Large intestine (tissue), 3 donors: ENCODE measurements at regions not wholly inside any gene's neighbourhood (a gene's known extent, or its start where the extent isn't known, plus 50 kb on each side); places are given as distances from the start of the nearest gene placed in this dataset.
A peak's percentile ranks its signal among the peaks of the same experiment; 100 is the strongest.

ENCODE experiments used
- DNase-seq, 2 donors: peaks; one replicate each; pipeline versions ENCODE4 v3.0.0 to v3.0.0-alpha.2; 2013
- H3K27ac ChIP-seq: one replicate; pipeline ENCODE4 v1.5.1; 2013; ENCODE audit warnings: low read length
- H3K27me3 ChIP-seq: 2 replicates; pipeline ENCODE4 v1.6.1; 2013; ENCODE audit warnings: low read length; ENCODE audit not compliant: control insufficient read depth, insufficient read depth
- H3K36me3 ChIP-seq: 2 replicates; pipeline ENCODE4 v1.6.1; 2013; ENCODE audit warnings: low read length; ENCODE audit not compliant: control insufficient read depth, insufficient read depth
- H3K4me1 ChIP-seq: one replicate; pipeline ENCODE4 v1.6.1; 2013; ENCODE audit warnings: low read length; ENCODE audit not compliant: control insufficient read depth, insufficient read depth
- H3K4me3 ChIP-seq: one replicate; pipeline ENCODE4 v1.5.1; 2013; ENCODE audit warnings: low read length
- H3K9me3 ChIP-seq: one replicate; pipeline ENCODE4 v1.6.1; 2013; ENCODE audit warnings: mild to moderate bottlenecking, low read depth, low read length, moderate library complexity; ENCODE audit not compliant: control insufficient read depth
- WGBS: methylation state at CpG from one replicate; pipeline ENCODE4 v1.1.5; 2013; ENCODE audit warnings: low lambda C conversion rate; ENCODE audit not compliant: insufficient coverage; 5-methylcytosine and 5-hydroxymethylcytosine counted together

DNA sequence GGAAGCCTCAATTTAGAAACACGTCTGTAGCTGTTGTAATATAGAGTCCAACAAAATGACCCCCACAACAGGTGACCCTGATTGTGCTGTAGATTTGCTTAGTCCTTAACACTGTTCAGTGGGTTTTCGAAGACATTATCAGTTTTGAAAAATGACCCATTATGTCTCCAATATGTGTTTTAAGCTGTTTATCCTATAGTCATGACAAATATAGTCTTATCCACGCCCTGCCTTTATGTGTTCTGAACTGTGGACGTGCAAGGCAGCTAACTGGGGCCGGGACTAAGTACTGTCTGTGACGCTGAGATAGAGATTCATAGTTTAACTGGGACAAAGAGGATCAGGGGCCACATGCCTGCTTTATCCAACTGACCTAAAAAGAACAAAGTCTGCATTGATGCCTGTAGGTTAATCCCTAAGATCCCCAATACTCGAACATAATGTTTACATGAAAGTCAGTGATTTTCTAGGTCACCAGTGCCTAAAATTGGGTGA is 192.4 kb downstream of the CD83 start:
- Histone ChIP-seq H3K4me1 (peaks cover 42% of the 10 kb centered on the region), H3K4me3 (no peak overlapping the region), H3K27me3 (no peaks in the 10 kb centered on the region), H3K9me3 (no peaks in the 10 kb centered on the region), H3K36me3 (no peaks in the 10 kb centered on the region), H3K27ac (peak overlapping the region; percentile 77)
- WGBS, result no CpG with 5 or more reads among the region's 7 CpGs
- DNase-seq, result peak; percentile 53 to 84

DNA sequence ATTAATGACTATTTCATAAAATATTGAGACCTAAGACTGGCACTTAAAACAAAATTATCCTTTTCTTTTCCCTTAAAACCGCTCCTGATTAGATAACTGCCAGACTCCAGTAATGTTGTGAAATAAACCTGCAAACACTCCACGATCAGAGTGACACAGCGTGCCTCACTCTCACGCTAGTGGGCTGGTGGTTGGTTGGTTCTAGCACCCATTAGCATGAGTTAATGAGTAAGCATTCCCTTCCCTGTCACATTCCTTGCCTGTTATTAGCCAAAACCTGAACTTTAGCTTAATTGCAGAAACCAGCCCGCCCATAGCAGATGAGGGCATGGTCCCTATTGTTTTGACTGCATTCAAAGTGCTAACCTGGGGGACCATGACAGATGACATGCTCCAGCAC is 193.4 kb downstream of the CD83 start:
- no peak overlapping the region for H3K4me3 ChIP-seq
- H3K27me3 ChIP-seq, result no peaks in the 10 kb centered on the region
- H3K36me3 ChIP-seq, result no peaks in the 10 kb centered on the region
- peaks cover 32% of the 10 kb centered on the region for H3K4me1 ChIP-seq
- peak; percentile 71 to 88 for DNase-seq
- H3K27ac ChIP-seq, result peak overlapping the region; percentile 77
- no CpG with 5 or more reads among the region's 5 CpGs for whole genome bisulfite sequencing
- H3K9me3 ChIP-seq, result no peaks in the 10 kb centered on the region

DNA sequence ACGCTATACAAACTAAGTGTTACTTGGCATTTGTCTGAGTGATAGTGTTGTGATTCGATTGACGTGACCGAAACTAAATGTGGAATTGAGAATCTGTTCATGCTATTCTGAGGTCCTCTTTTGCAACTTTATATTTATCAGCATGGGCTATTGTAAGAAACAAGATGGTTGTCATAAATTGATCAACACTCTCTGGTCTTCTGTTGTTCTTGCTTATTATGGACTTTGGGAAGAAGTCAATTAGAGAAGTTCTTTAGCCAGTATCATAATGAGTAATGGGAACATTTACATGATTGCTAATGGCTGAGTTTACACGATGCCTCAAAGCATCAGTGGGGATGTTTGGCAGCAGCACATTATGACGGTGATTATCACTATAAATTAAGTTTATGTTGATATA is 195.0 kb downstream of the CD83 start:
- Histone ChIP-seq H3K27me3 (no peaks in the 10 kb centered on the region), H3K36me3 (no peaks in the 10 kb centered on the region), H3K9me3 (no peaks in the 10 kb centered on the region), H3K4me3 (no peak overlapping the region), H3K4me1 (peaks cover 31% of the 10 kb centered on the region), H3K27ac (no peak overlapping the region)
- WGBS, result 71% methylated on average over 1 of the region's 6 CpGs
- DNase-seq, result no peak

DNA sequence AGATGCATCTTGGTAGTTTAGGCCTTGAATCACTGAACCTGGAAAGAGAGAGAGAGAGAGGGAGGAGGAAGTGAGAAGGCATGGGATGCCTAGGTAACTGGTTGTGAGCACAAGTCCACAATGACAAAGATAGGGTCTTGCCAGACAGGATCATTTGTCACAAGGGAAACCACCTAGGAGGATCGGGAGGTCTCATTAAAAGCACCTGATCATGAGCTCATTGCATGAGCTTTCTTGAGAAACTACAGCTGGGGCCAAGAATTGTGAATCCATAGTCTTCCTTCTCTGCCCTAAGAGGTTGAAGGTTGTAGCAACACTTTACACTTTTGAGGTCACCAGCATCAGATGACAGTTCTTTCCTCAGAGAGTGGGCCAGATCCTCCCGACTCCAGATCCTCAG is 195.7 kb downstream of the CD83 start:
- no peak overlapping the region for H3K27ac ChIP-seq
- H3K27me3 ChIP-seq, result no peaks in the 10 kb centered on the region
- H3K4me1 ChIP-seq, result peaks cover 31% of the 10 kb centered on the region
- peak in 1 of 2 donors; percentile 36 for DNase-seq
- WGBS, result no CpG with 5 or more reads among the region's 2 CpGs
- no peaks in the 10 kb centered on the region for H3K36me3 ChIP-seq
- H3K9me3 ChIP-seq, result no peaks in the 10 kb centered on the region
- H3K4me3 ChIP-seq, result no peak overlapping the region

DNA sequence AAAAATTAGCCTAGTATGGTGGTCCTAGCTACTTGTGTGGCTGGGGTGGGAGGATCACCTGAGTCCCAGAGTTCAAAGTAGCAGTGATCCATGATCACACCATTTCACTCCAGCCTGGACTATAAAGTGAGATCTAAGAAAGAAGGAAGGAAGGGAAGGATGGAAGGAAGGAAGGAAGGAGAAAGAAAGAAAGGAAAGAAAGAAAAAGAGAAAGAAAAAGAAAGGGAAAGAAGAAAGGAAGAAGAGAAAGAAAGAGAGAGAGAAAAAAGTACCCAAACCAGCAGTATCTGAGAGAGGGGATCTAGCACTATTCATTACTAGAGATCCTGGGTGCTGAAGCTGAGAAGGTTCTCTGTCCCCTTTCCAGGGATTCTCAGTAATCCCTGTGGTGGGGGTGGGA is 197.8 kb downstream of the CD83 start:
- H3K4me1 ChIP-seq, result peaks cover 16% of the 10 kb centered on the region
- H3K27ac ChIP-seq, result no peak overlapping the region
- no peak overlapping the region for H3K4me3 ChIP-seq
- no peaks in the 10 kb centered on the region for H3K36me3 ChIP-seq
- no peaks in the 10 kb centered on the region for H3K27me3 ChIP-seq
- H3K9me3 ChIP-seq, result no peaks in the 10 kb centered on the region
- DNase-seq, result no peak

DNA sequence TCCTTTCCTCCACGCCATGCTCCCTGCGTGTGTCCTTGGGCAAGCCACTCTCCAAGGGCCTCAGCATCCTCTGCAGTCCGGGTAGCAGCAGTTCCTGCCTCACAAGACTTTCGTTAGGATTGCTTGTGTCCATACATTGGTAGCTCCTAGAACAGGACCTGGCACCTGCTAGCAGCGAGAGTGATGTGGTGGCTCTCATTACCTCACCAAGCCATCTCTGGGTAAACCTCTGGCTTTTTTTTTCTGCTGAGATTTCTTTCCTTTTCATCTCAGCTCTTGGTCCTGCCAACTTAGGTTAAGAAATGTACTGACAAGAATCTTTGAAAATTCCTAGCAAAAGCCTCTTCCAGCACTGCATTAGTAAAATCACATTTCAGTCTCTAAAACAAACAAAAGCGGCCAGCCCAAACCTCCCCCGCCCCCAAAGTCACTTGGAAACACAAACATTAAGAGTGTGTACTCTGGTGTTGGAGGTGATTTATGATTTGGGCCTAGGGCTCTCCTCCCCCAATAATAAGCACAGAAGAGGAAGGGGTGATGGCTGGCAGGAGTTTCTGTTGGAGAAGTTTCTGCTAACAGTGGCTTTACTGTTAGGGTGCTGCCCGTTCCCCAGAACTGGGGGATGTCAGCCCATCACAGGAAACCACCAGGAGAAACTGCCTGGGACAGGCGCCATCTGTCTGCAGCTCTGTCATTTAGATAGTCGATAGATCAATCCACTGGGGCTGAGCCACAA is 199.2 kb downstream of the CD83 start:
- Histone ChIP-seq H3K4me3 (no peak overlapping the region), H3K27ac (no peak overlapping the region), H3K9me3 (no peaks in the 10 kb centered on the region), H3K36me3 (no peaks in the 10 kb centered on the region), H3K4me1 (peaks cover 6% of the 10 kb centered on the region), H3K27me3 (no peaks in the 10 kb centered on the region)
- no peak for DNase-seq
- WGBS, result 20% methylated on average over 1 of the region's 10 CpGs

DNA sequence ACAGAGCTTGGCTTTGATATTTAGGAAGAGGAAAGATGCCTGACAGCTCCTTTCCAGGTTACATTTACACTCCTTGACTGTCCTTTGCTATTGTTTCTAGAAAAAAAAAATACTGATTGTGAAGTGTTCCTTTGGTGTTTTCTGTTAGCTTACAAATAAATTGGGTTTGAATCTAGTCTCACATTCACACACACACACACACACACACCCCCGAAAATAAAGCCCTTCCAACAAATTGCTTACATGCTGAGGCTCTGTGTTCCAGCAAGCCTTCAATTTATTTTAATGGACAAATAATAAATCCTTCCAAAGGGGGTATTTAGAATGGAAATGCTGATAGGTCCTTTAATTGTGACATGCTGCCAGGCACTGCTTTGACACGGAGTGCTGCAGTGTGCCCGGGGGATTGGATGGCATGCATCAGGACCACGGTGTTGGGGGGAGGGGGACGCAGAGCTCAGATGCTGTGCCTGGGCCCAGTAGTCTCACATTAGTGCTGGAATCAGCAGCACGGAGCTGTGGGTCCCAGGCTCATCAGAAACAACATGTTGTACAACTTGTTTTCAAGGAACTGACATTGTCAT is 199.9 kb downstream of the CD83 start:
- Histone ChIP-seq H3K9me3 (no peaks in the 10 kb centered on the region), H3K27ac (no peak overlapping the region), H3K4me1 (peaks cover 6% of the 10 kb centered on the region), H3K27me3 (no peaks in the 10 kb centered on the region), H3K4me3 (no peak overlapping the region), H3K36me3 (no peaks in the 10 kb centered on the region)
- DNase-seq, result no peak
- WGBS, result no CpG with 5 or more reads among the region's 6 CpGs

DNA sequence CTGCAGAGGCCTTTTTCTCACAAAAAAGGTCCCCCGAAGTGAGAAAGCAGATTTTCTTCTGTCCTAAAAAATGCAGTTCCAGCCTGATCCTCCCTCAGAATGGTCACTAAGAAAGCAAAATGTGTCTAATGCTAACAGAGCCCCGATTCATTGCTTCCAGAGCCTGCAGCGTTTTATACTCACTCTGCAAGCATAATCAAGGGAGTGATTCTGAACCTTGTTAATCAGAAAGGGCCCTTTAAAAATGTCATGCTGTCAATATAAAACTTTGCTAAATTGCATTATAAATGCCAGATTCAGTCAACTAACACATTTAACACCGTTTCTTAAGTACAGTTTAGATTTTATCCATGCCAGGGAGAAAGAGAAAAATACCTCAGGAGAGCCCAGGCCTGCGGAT is 202.8 kb downstream of the CD83 start:
- no peak for DNase-seq
- no peak overlapping the region for H3K4me3 ChIP-seq
- H3K27ac ChIP-seq, result no peak overlapping the region
- WGBS, result no CpG with 5 or more reads among the region's 5 CpGs
- no peaks in the 10 kb centered on the region for H3K27me3 ChIP-seq
- H3K36me3 ChIP-seq, result no peaks in the 10 kb centered on the region
- no peaks in the 10 kb centered on the region for H3K9me3 ChIP-seq
- peaks cover 6% of the 10 kb centered on the region for H3K4me1 ChIP-seq

DNA sequence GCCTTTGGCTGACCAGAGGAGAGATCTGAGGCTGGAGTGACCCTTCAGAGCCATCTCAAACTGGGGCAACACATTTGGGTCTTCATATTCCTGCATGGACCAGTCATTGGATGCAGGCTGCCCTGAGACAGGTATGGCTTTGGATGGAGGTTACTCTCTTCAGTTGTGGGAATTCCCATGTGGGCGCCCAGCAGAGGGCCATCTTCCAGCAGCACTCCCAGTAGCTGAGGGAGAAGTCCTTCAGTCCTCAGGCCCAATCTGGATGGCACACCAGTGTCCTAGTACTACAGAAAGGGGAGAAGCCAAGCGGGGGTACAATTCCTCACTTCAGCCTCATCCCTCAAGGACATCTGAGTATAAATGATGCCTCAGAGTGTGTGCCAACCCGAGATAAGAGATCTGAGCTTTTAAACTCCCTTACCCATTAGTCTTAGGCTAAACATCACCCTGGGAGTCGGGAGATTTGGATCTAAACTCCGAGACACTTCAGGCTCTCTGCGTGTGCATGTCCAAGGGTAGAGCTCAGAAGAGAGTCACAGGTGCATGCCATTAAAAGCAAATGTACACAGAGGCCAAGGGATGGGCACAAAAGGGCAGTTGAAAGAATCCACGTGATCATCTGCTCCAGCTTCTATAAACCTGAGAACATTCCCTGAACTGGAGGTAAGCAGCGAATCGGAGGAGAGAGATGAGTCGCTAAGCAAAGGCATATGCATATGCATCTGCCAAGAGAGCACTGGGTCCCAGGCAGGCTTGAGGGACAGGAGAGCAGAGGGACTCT is 204.6 kb downstream of the CD83 start:
- Histone ChIP-seq H3K9me3 (no peaks in the 10 kb centered on the region), H3K27ac (no peak overlapping the region), H3K36me3 (no peaks in the 10 kb centered on the region), H3K4me1 (peaks cover under 1% of the 10 kb centered on the region), H3K27me3 (no peaks in the 10 kb centered on the region), H3K4me3 (no peak overlapping the region)
- no CpG with 5 or more reads among the region's 10 CpGs for WGBS
- DNase-seq, result no peak

DNA sequence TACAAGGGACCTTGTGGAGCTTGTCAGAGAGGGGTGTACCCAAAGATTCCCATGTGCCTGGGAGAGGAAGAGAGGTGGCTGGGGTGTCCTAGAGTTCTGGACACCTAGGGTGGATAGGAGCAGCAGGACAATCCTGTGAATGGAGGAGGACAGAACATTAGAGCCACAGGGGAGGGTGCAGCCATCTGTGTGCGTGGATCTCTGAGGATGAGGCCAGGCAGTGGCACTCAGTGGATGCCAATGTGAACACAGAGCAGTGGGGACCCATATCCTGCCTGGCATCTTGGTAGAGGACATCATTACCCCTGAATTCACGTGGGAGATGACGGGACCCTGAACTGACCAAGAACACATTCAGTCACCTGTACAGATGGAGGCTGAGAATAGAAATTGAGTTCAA is 205.3 kb downstream of the CD83 start:
- H3K9me3 ChIP-seq, result no peaks in the 10 kb centered on the region
- no peak overlapping the region for H3K27ac ChIP-seq
- no peak overlapping the region for H3K4me3 ChIP-seq
- H3K36me3 ChIP-seq, result no peaks in the 10 kb centered on the region
- no peaks in the 10 kb centered on the region for H3K27me3 ChIP-seq
- WGBS, result no CpG with 5 or more reads among the region's 3 CpGs
- H3K4me1 ChIP-seq, result no peaks in the 10 kb centered on the region
- DNase-seq, result no peak
